ENCODE measurements at regions not wholly inside any gene's neighbourhood (a gene's known extent, or its start where the extent isn't known, plus 50 kb on each side); places are given as distances from the start of the nearest gene placed in this dataset.

- DNase-seq: peak; percentile 23
- no peak overlapping the region for H2BK20ac ChIP-seq (ENCODE audit: low read depth, low read length)
- no peak overlapping the region for H2AK9ac ChIP-seq (replicated peaks; ENCODE audit: low read depth, low read length, poor library complexity)
- no peak overlapping the region for H4K5ac ChIP-seq (ENCODE audit: low read depth, low read length)
- dilution Hi-C loops (cut with HindIII; ENCODE audit: low sequenced_read_pairs, unreplicated experiment) (no loop called here), in situ Hi-C loops (cut with MboI; ENCODE audit: low sequenced_read_pairs) (no loop called here), intact Hi-C loops (cut with micrococcal nuclease) (no loop called here)
- no peak overlapping the region for H3K27ac ChIP-seq (ENCODE audit: insufficient read depth, low read length)
- no peaks in the 10 kb centered on the region for H4K20me1 ChIP-seq (ENCODE audit: insufficient read depth, low read length)
- H4K8ac ChIP-seq (ENCODE audit: low read depth in 2 of 2, low read length in 2 of 2): no peak overlapping the region
- TF ChIP-seq RAD21 (IDR thresholded peaks at IDR 0.05; ENCODE audit: low read length) (no peak), CHD1 (IDR thresholded peaks at IDR 0.05; ENCODE audit: low read depth, low read length) (no peak), MAFK (IDR thresholded peaks at IDR 0.05; ENCODE audit: low read depth, low read length) (no peak)
- no peak overlapping the region for H4K91ac ChIP-seq (ENCODE audit: insufficient read depth, low read depth, low read length)
- no peak for ATAC-seq (ENCODE audit: low read depth)
- H2BK15ac ChIP-seq (ENCODE audit: low read depth, low read length): no peak overlapping the region
- H3K9me3 ChIP-seq (ENCODE audit: control insufficient read depth, insufficient read depth, low read length): no peaks in the 10 kb centered on the region
- H2BK120ac ChIP-seq (ENCODE audit: low read depth, low read length): no peak overlapping the region
- no peaks in the 10 kb centered on the region for H3K36me3 ChIP-seq (ENCODE audit: control insufficient read depth, insufficient read depth, low read length)
- H3K27me3 ChIP-seq (ENCODE audit: control insufficient read depth, insufficient read depth, low read length): no peaks in the 10 kb centered on the region
- H3K56ac ChIP-seq (ENCODE audit: extremely low read depth, insufficient read depth, low read length): no peak overlapping the region
- H3K9ac ChIP-seq (ENCODE audit: low read depth, low read length): no peak overlapping the region
- H3K4me2 ChIP-seq (ENCODE audit: low read depth, low read length): no peak overlapping the region
- no peaks in the 10 kb centered on the region for H3K9me1 ChIP-seq (ENCODE audit: insufficient read depth, low read length)
- H2AFZ ChIP-seq (replicated peaks; ENCODE audit: low read length, poor library complexity): no peak overlapping the region
- ChIA-PET CTCF (interaction anchor here (0.7 to 0.8 kb wide), 2 partner anchors 9 to 27 kb away, joined by 3 read pairs; no protein-coding TSS in a partner anchor), POLR2A (ENCODE audit: unreplicated experiment) (no interaction called here)
- no peaks in the 10 kb centered on the region for H3K79me1 ChIP-seq (ENCODE audit: low read depth in 1 of 2, low read length in 2 of 2)
- H3K4me1 ChIP-seq (ENCODE audit: control insufficient read depth, insufficient read depth, low read length): no peaks in the 10 kb centered on the region
- H3K4ac ChIP-seq (ENCODE audit: low read depth, low read length): no peak overlapping the region
- BruUV-seq (replicated peaks): no TSS peak
- WGBS, 2 experiments (ENCODE audit: extremely low coverage in 2 of 2, insufficient read length in 1 of 2): no CpG with 5 or more reads among the region's 5 CpGs
- H2AK5ac ChIP-seq (ENCODE audit: low read depth, low read length): no peak overlapping the region
- no peak overlapping the region for H3K18ac ChIP-seq (ENCODE audit: low read depth, low read length)
- H3K14ac ChIP-seq (replicated peaks; ENCODE audit: low read depth, low read length): no peak overlapping the region
- H2BK5ac ChIP-seq (ENCODE audit: low read depth, low read length, poor library complexity, severe bottlenecking): no peak overlapping the region
- no peak overlapping the region for H3K23ac ChIP-seq (ENCODE audit: low read depth, low read length)
- no peak overlapping the region for H3K4me3 ChIP-seq (ENCODE audit: insufficient read depth, low read depth, low read length)
These were observed 599.7 kb upstream of the FTMT start for GRCh38 chr5:121251954-121252353.

Measured in IMR-90 (cell line).